ENCODE measurements at regions not wholly inside any gene's neighbourhood (a gene's known extent, or its start where the extent isn't known, plus 50 kb on each side); places are given as distances from the start of the nearest gene placed in this dataset.

DNA sequence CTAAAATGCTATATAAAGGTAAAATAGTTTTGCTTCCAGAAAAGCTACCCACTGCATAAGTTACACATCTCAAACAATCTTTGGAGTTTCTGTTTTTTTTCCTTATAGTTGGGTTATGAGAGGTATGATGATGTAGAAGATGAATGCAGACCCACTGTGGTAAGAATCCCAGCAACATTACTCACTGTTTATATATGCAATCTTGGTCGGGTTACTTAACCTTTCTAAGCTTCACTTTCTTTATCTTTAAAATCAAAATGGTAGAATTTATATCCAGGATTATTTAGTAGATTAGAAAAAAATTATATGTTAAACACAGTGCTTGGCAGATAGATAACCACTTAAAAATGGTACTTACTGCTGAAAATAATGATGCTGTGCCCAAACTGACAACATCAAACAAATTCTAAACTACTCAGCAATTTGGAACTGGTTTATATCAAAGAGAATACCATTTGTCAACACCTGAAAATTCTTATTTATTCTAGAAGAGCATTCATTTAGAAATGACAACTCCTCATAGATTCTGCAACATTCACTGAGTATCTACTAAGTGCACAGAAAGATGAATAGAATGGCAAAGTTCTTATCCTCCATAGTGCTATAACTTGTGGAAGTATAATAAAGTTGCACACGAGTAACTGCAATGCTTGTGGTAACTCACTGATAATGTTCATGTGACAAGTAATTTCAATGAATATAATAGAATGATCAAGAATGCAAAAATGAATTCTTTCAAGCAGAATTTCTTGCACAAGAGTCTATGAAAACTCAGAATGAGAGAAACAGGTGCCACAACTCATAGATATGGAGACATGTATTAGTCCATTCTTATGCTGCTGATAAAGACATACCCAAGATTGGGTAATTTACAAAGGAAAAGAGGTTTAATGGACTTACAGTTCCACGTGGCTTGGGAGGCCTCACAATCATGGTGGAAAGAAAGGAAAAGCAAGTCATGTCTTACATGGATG, 129.0 kb upstream of the SLC7A14 start:
- TF ChIP-seq CTCF (IDR thresholded peaks at IDR 0.05) = no peak
- DNase-seq (ENCODE audit: low spot score) = no peak
- no peak overlapping the region for H3K4me3 ChIP-seq
- H3K27ac ChIP-seq = no peak overlapping the region

DNA sequence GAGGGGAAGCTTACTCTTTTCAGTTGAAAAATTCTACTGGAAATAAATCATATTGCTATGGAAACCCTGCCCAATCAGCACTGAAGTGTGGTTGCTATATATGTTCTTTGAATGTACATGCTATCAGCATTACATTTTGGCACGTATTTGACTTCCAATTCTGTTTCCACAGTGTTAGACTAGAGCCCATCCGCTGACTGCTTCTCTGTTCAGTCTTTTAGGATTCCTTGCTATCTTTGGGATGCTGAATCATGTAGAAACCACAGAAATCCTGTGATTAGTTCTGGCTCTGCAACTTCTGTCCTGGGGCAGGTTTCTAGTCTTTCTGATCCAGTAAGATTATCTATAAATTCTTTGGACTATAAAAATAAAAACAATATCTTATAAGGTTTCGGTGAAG, 128.2 kb upstream of the SLC7A14 start:
- Histone ChIP-seq H3K27ac (no peak overlapping the region), H3K4me3 (no peak overlapping the region)
- TF ChIP-seq CTCF (IDR thresholded peaks at IDR 0.05) = no peak
- DNase-seq (ENCODE audit: low spot score) = no peak

- no peak for DNase-seq (ENCODE audit: low spot score)
- no peak for TF ChIP-seq CTCF (IDR thresholded peaks at IDR 0.05)
- Histone ChIP-seq H3K4me3 (no peak overlapping the region), H3K27ac (no peak overlapping the region)
Observed at GRCh38 chr3:170713653-170714052, 127.8 kb upstream of the SLC7A14 start.

- DNase-seq (ENCODE audit: low spot score) = no peak
- H3K4me3 ChIP-seq = no peak overlapping the region
- no peak overlapping the region for H3K27ac ChIP-seq
- no peak for TF ChIP-seq CTCF (IDR thresholded peaks at IDR 0.05)
Observed at GRCh38 chr3:170712798-170713197, 126.9 kb upstream of the SLC7A14 start.

DNA sequence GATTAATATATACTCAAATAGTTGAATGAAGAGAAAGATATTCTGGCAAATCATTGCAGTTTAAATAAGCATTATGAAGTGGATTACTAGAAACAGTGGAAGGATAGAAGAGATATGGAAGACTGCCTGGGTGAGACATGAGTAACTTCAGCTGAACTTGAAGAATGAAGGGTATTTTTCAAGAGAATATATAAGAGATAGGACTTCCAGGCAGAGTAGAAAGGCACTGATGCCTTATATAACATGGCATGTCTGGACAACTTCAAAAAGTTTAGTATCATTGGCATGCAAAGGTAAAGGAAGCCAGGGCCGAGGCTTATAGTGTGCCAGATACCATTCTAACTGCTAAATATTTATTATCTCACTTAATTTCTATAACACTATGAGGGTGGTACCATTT, 126.5 kb upstream of the SLC7A14 start:
- Histone ChIP-seq H3K4me3 (no peak overlapping the region), H3K27ac (no peak overlapping the region)
- DNase-seq (ENCODE audit: low spot score) = no peak
- TF ChIP-seq CTCF (IDR thresholded peaks at IDR 0.05) = no peak

- no peak for TF ChIP-seq CTCF (IDR thresholded peaks at IDR 0.05)
Observed at GRCh38 chr3:170711786-170712185, 125.9 kb upstream of the SLC7A14 start.

GRCh38 chr3:170709046-170709445, 123.2 kb upstream of the SLC7A14 start:
- Histone ChIP-seq H3K4me3 (no peak overlapping the region), H3K27ac (no peak overlapping the region)
- no peak for DNase-seq (ENCODE audit: low spot score)
- no peak for TF ChIP-seq CTCF (IDR thresholded peaks at IDR 0.05)

More at GRCh38 chr3:170711786-170712185, 125.9 kb upstream of the SLC7A14 start:
- DNase-seq (ENCODE audit: low spot score) = no peak
- H3K27ac ChIP-seq = no peak overlapping the region
- H3K4me3 ChIP-seq = no peak overlapping the region

Data from coronary artery (tissue), 2 donors.